ENCODE measurements at regions not wholly inside any gene's neighbourhood (a gene's known extent, or its start where the extent isn't known, plus 50 kb on each side); places are given as distances from the start of the nearest gene placed in this dataset.

- TF ChIP-seq CTCF (IDR thresholded peaks at IDR 0.05) (no peak), TCF7L2 (IDR thresholded peaks at IDR 0.05; ENCODE audit: low read depth, low read length) (no peak), POLR2AphosphoS5 (IDR thresholded peaks at IDR 0.05; ENCODE audit: low read depth, low read length) (no peak)
Observed at GRCh38 chr2:14513903-14514302, 118.6 kb upstream of the LRATD1 start.

Data from Panc1 (cell line).